ENCODE measurements at regions not wholly inside any gene's neighbourhood (a gene's known extent, or its start where the extent isn't known, plus 50 kb on each side); places are given as distances from the start of the nearest gene placed in this dataset.

DNA sequence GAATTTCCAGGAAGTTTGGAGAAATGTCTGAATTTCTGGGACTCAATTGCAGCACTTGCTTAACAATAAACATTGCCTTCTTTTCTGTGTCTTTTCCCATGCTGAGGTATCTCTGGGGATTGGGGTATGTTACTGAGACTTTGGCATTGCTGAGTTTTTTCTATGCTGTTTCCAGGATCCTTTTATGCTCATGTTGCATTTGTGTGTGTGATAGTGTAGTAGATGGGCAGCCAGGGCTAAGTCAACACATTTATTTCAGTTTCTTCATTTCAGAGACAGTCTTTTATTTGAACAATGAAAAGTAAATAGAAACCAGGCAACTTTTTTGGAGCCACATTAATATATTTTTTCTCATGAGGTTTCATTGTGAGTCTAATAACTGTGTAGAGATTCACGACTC lies 1160.3 kb upstream of the TMEM132C start:
- TF ChIP-seq, protein P1, sequence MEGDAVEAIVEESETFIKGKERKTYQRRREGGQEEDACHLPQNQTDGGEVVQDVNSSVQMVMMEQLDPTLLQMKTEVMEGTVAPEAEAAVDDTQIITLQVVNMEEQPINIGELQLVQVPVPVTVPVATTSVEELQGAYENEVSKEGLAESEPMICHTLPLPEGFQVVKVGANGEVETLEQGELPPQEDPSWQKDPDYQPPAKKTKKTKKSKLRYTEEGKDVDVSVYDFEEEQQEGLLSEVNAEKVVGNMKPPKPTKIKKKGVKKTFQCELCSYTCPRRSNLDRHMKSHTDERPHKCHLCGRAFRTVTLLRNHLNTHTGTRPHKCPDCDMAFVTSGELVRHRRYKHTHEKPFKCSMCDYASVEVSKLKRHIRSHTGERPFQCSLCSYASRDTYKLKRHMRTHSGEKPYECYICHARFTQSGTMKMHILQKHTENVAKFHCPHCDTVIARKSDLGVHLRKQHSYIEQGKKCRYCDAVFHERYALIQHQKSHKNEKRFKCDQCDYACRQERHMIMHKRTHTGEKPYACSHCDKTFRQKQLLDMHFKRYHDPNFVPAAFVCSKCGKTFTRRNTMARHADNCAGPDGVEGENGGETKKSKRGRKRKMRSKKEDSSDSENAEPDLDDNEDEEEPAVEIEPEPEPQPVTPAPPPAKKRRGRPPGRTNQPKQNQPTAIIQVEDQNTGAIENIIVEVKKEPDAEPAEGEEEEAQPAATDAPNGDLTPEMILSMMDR (IDR thresholded peaks at IDR 0.05), result no peak
- TF ChIP-seq EZH2 (IDR thresholded peaks at IDR 0.05; ENCODE audit: borderline replicate concordance, insufficient read depth, low read depth, low read length, poor library complexity, severe bottlenecking), result no peak

Measured in B cell (primary cell).